CD14-positive monocyte (primary cell): ENCODE measurements at regions not wholly inside any gene's neighbourhood (a gene's known extent, or its start where the extent isn't known, plus 50 kb on each side); places are given as distances from the start of the nearest gene placed in this dataset.

ENCODE experiments used
- DNase-seq, 3 donors: peaks; one replicate each; pipeline ENCODE4 v3.0.0-alpha.2; 2011 to 2022
- H2AFZ ChIP-seq: 2 replicates; pipeline ENCODE4 v1.6.0; 2012; ENCODE audit warnings: mild to moderate bottlenecking, low read depth, low read length, inconsistent platforms; ENCODE audit not compliant: insufficient read depth, poor library complexity, severe bottlenecking
- H3K27ac ChIP-seq, 2 donors: 1 replicate in 1 of 2; 2 replicates in 1 of 2; pipeline ENCODE4 v1.5.1; 2012 to 2013; ENCODE audit warnings: low read length in 2 of 2, control low read depth in 1 of 2, inconsistent platforms in 1 of 2, low read depth in 1 of 2, mild to moderate bottlenecking in 1 of 2
- H3K27me3 ChIP-seq, 2 donors: one replicate each; pipeline versions ENCODE4 v1.6.0 to v1.6.1; 2011 to 2013; ENCODE audit warnings: low read length in 2 of 2; ENCODE audit not compliant: control insufficient read depth in 2 of 2, insufficient read depth in 2 of 2
- H3K36me3 ChIP-seq, 2 donors: replicated peaks in 1 of 2; 1 replicate in 1 of 2; 2 replicates in 1 of 2; pipeline versions ENCODE4 v1.5.1 to v1.6.1; 2012 to 2013; ENCODE audit warnings: low read length in 2 of 2, control low read depth in 1 of 2, inconsistent platforms in 1 of 2, mild to moderate bottlenecking in 1 of 2; ENCODE audit not compliant: insufficient read depth in 2 of 2, control insufficient read depth in 1 of 2
- H3K4me1 ChIP-seq, 2 donors: 1 replicate in 1 of 2; 2 replicates in 1 of 2; pipeline versions ENCODE4 v1.5.1 to v1.6.1; 2012 to 2013; ENCODE audit warnings: low read length in 2 of 2, control low read depth in 1 of 2, inconsistent platforms in 1 of 2, mild to moderate bottlenecking in 1 of 2, moderate library complexity in 1 of 2; ENCODE audit not compliant: insufficient read depth in 2 of 2, control insufficient read depth in 1 of 2
- H3K4me2 ChIP-seq: replicated peaks from 2 replicates; pipeline ENCODE3; 2012; ENCODE audit warnings: low read length, moderate library complexity, mild to moderate bottlenecking; ENCODE audit not compliant: poor library complexity, severe bottlenecking; ENCODE audit errors: extremely low read depth
- H3K4me3 ChIP-seq, 3 experiments: fragments of 200-600 bp in 1 of 3; sonication (generic) in 1 of 3; replicated peaks in 1 of 3; 1 replicate in 2 of 3; 2 replicates in 1 of 3; pipeline ENCODE4 v1.5.1; 2011 to 2013; ENCODE audit warnings: low read length in 3 of 3, mild to moderate bottlenecking in 3 of 3, control low read depth in 2 of 3, low read depth in 2 of 3, inconsistent platforms in 1 of 3, moderate library complexity in 1 of 3
- H3K79me2 ChIP-seq: 2 replicates; pipeline ENCODE4 v1.6.0; 2012; ENCODE audit warnings: mild to moderate bottlenecking, control low read depth, inconsistent platforms, low read length, moderate library complexity; ENCODE audit not compliant: insufficient read depth
- H3K9ac ChIP-seq: 2 replicates; pipeline ENCODE4 v1.6.0; 2017; ENCODE audit warnings: low read length, mild to moderate bottlenecking; ENCODE audit not compliant: insufficient read depth, poor library complexity, severe bottlenecking
- H3K9me3 ChIP-seq, 2 donors: replicated peaks in 1 of 2; 1 replicate in 1 of 2; 2 replicates in 1 of 2; pipeline versions ENCODE4 v1.5.1 to v1.6.1; 2012 to 2013; ENCODE audit warnings: low read length in 2 of 2, control low read depth in 1 of 2; ENCODE audit not compliant: control insufficient read depth in 1 of 2, insufficient read depth in 1 of 2
- H4K20me1 ChIP-seq: 2 replicates; pipeline ENCODE4 v1.6.0; 2012; ENCODE audit warnings: mild to moderate bottlenecking, low read length, control low read depth, moderate library complexity; ENCODE audit not compliant: insufficient read depth
- H3K27ac Mint-ChIP-seq, 7 donors: one replicate each; pipeline ENCODE4 v1.8.0; 2020; ENCODE audit warnings: mild to moderate bottlenecking in 7 of 7, mixed read lengths in 7 of 7, moderate library complexity in 6 of 7, inconsistent platforms in 2 of 7
- H3K27me3 Mint-ChIP-seq, 3 donors: one replicate each; pipeline ENCODE4 v1.8.0; 2021 to 2022; ENCODE audit warnings: low read depth in 3 of 3, mild to moderate bottlenecking in 3 of 3, mixed read lengths in 3 of 3, moderate library complexity in 3 of 3, inconsistent platforms in 1 of 3
- H3K36me3 Mint-ChIP-seq, 2 donors: one replicate each; pipeline ENCODE4 v1.8.0; 2020; ENCODE audit warnings: mixed read lengths in 2 of 2, inconsistent platforms in 1 of 2, mild to moderate bottlenecking in 1 of 2
- H3K4me1 Mint-ChIP-seq: one replicate; pipeline ENCODE4 v1.8.0; 2020; ENCODE audit warnings: mild to moderate bottlenecking, mixed read lengths
- H3K4me3 Mint-ChIP-seq, 2 donors: one replicate each; pipeline ENCODE4 v1.8.0; 2020; ENCODE audit warnings: mild to moderate bottlenecking in 2 of 2, mixed read lengths in 2 of 2, moderate library complexity in 1 of 2
- H3K9me3 Mint-ChIP-seq, 7 donors: one replicate each; pipeline ENCODE4 v1.8.0; 2020 to 2022; ENCODE audit warnings: mixed read lengths in 7 of 7, mild to moderate bottlenecking in 6 of 7, moderate library complexity in 6 of 7, inconsistent platforms in 2 of 7
- WGBS: methylation state at CpG from one replicate; pipeline ENCODE4 v1.1.5; 2013; ENCODE audit warnings: missing lambda C conversion rate; ENCODE audit not compliant: insufficient coverage; 5-methylcytosine and 5-hydroxymethylcytosine counted together
- intact Hi-C, 2 donors: fragments of 100-400 bp; cut with micrococcal nuclease; formaldehyde crosslinking; loops; one replicate each; pipeline versions ENCODE4 v1.15.0 to v1.15.1; 2023
- TF ChIP-seq, protein P1 (sequence below): fragments of 200-600 bp; IDR thresholded peaks from one replicate; pipeline ENCODE4 v1.8.0; 2022; ENCODE audit warnings: antibody characterized with exemption, mild to moderate bottlenecking

DNA sequence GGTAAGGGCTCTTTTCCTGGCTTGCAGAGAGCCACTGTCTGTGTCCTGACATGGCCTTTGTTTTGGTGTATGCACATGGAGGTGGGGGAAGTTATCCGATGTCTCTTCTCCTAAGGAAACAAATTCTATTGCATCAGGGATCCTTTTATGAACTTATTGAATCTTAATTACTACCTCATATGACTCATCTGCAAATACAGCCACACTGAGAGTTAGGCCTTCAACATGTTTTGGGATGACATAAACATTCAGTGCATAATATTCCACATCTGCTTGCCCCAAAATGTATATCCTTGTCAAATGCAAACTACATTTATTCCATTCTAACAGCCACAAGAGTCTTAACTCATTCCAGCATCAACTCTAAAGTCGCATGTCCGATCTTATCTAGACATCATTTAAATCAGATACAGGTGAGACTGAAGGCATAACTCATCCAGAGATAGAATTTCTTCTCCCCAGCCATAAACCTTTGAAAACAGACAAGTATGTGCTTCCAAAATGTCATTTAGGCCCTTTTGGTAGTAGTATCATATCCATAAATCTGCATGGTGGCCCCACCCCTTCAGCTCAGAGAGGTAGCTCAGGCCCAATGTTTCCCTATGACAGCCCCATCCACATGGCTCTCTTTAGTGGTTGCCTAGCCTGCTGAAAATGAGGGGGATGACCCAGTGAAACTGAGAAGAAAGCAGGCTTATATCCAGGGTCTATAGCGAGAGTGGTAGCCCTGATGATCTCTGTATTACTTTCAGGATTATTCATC is 289.5 kb upstream of the ALCAM start:
- Histone ChIP-seq H3K36me3 (no peaks in the 10 kb centered on the region), H2AFZ (no peak overlapping the region), H3K79me2 (no peaks in the 10 kb centered on the region), H3K9me3 (peaks cover 0 to 8% of the 10 kb centered on the region in 2 donors), H3K4me1 (no peaks in the 10 kb centered on the region), H4K20me1 (no peaks in the 10 kb centered on the region), H3K27ac (no peak overlapping the region), H3K4me3 (no peak overlapping the region), H3K27me3 (no peaks in the 10 kb centered on the region), H3K9ac (no peak overlapping the region), H3K4me2 (no peak overlapping the region)
- no peak overlapping the region for H3K27ac Mint-ChIP-seq
- no peak for DNase-seq
- intact Hi-C loops: no loop called here
- H3K9me3 Mint-ChIP-seq: peaks cover 2 to 12% (median 7%) of the 10 kb centered on the region in 7 donors
- TF ChIP-seq, protein P1, sequence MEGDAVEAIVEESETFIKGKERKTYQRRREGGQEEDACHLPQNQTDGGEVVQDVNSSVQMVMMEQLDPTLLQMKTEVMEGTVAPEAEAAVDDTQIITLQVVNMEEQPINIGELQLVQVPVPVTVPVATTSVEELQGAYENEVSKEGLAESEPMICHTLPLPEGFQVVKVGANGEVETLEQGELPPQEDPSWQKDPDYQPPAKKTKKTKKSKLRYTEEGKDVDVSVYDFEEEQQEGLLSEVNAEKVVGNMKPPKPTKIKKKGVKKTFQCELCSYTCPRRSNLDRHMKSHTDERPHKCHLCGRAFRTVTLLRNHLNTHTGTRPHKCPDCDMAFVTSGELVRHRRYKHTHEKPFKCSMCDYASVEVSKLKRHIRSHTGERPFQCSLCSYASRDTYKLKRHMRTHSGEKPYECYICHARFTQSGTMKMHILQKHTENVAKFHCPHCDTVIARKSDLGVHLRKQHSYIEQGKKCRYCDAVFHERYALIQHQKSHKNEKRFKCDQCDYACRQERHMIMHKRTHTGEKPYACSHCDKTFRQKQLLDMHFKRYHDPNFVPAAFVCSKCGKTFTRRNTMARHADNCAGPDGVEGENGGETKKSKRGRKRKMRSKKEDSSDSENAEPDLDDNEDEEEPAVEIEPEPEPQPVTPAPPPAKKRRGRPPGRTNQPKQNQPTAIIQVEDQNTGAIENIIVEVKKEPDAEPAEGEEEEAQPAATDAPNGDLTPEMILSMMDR: no peak
- no peaks in the 10 kb centered on the region for H3K4me1 Mint-ChIP-seq
- H3K36me3 Mint-ChIP-seq: no peaks in the 10 kb centered on the region
- no peak overlapping the region for H3K4me3 Mint-ChIP-seq
- peaks cover 0 to 2% (median 0%) of the 10 kb centered on the region in 3 donors for H3K27me3 Mint-ChIP-seq
- no CpG with 5 or more reads among the region's 4 CpGs for WGBS

DNA sequence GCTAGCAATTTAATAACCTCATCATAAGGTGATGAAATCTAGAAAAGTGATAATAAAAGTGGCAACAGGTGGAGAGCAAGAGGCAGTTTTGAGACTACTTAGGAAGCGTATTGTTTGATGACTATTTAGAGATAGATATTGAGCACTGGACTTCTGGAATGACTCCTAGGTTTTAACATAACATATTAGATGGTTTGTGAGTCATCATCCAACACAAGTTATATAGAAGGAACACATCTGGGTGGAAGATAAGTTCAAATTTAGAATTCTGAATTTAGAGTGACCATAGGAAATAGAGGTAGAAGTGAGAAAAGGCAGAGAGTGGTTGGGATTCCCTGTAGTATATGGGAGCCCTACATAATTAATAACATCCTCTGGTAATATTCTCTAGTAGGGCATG is 282.8 kb upstream of the ALCAM start:
- Histone ChIP-seq H4K20me1 (no peaks in the 10 kb centered on the region), H3K36me3 (no peaks in the 10 kb centered on the region), H3K27me3 (no peaks in the 10 kb centered on the region), H3K9me3 (peaks cover 0 to 8% of the 10 kb centered on the region in 2 donors), H3K4me3 (no peak overlapping the region), H3K4me1 (no peaks in the 10 kb centered on the region), H2AFZ (no peak overlapping the region), H3K79me2 (no peaks in the 10 kb centered on the region), H3K4me2 (no peak overlapping the region), H3K27ac (no peak overlapping the region), H3K9ac (no peak overlapping the region)
- peaks cover 4 to 12% (median 8%) of the 10 kb centered on the region in 7 donors for H3K9me3 Mint-ChIP-seq
- peaks cover 2 to 5% (median 2%) of the 10 kb centered on the region in 3 donors for H3K27me3 Mint-ChIP-seq
- intact Hi-C loops: no loop called here
- TF ChIP-seq, protein P1: no peak
- H3K4me1 Mint-ChIP-seq: no peaks in the 10 kb centered on the region
- no peak overlapping the region for H3K27ac Mint-ChIP-seq
- no peak overlapping the region for H3K4me3 Mint-ChIP-seq
- WGBS: no CpG with 5 or more reads among the region's 1 CpG
- no peaks in the 10 kb centered on the region for H3K36me3 Mint-ChIP-seq
- no peak for DNase-seq
